ENCODE measurements at regions not wholly inside any gene's neighbourhood (a gene's known extent, or its start where the extent isn't known, plus 50 kb on each side); places are given as distances from the start of the nearest gene placed in this dataset.
A peak's percentile ranks its signal among the peaks of the same experiment; 100 is the strongest.

DNA sequence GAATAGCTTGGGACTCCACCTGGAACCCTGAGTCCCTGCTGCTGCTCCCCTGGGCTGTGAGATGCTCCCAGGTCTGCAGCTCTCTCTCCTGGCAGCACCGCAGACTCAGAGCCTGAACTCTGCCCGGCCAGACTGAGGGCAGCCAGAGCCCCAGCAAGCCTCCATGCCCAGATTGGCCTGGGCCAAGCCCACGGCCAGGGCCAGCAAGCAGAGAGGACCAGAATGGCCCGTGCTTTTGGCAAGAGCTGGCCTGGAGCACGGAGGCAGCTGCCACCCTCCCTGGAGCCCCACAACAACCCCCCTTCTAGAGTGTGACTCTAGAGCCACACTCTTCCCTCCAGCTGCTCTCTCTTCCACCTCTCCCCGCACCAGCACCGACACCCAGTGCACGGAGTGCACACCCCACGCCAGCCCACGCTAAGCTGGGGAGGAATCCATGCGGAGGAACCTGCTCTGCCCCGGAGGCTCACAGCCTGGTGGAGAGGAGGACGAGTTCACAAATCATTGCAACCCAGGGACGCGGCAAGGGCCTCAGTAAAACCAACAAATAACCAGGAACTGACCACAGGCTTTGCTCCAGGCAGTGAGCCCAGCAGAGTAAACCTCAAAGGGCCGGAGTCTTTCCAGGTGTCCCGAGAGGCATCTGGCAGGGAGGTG lies 110.3 kb downstream of the HMX1 start:
- Histone ChIP-seq H3K36me3 (ENCODE audit: control insufficient read depth, insufficient read depth, low read length) (no peaks in the 10 kb centered on the region), H3K4me1 (ENCODE audit: control insufficient read depth, insufficient read depth, low read length) (no peaks in the 10 kb centered on the region), H3K4me3 (ENCODE audit: low read depth in 2 of 2, low read length in 2 of 2) (no peak overlapping the region), H3K27me3 (ENCODE audit: control insufficient read depth, insufficient read depth, low read length) (no peaks in the 10 kb centered on the region), H3K27ac (ENCODE audit: low read length) (no peak overlapping the region), H3K9me3 (ENCODE audit: control insufficient read depth, insufficient read depth, low read depth, low read length) (no peaks in the 10 kb centered on the region)
- no peak for DNase-seq (ENCODE audit: low read depth, low spot score)
- CTCF ChIA-PET: no interaction called here
- in situ Hi-C loops (cut with HindIII; ENCODE audit: low pct_unique_long_range_greater_than_20kb, low sequenced_read_pairs) (no loop called here), intact Hi-C loops (cut with micrococcal nuclease; ENCODE audit: unreplicated experiment) (no loop called here)
- ATAC-seq: peak; percentile 56
- POLR2A ChIA-PET: no interaction called here
- TF ChIP-seq, protein P1, sequence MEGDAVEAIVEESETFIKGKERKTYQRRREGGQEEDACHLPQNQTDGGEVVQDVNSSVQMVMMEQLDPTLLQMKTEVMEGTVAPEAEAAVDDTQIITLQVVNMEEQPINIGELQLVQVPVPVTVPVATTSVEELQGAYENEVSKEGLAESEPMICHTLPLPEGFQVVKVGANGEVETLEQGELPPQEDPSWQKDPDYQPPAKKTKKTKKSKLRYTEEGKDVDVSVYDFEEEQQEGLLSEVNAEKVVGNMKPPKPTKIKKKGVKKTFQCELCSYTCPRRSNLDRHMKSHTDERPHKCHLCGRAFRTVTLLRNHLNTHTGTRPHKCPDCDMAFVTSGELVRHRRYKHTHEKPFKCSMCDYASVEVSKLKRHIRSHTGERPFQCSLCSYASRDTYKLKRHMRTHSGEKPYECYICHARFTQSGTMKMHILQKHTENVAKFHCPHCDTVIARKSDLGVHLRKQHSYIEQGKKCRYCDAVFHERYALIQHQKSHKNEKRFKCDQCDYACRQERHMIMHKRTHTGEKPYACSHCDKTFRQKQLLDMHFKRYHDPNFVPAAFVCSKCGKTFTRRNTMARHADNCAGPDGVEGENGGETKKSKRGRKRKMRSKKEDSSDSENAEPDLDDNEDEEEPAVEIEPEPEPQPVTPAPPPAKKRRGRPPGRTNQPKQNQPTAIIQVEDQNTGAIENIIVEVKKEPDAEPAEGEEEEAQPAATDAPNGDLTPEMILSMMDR (IDR thresholded peaks at IDR 0.05): no peak
- TF ChIP-seq, protein P2, sequence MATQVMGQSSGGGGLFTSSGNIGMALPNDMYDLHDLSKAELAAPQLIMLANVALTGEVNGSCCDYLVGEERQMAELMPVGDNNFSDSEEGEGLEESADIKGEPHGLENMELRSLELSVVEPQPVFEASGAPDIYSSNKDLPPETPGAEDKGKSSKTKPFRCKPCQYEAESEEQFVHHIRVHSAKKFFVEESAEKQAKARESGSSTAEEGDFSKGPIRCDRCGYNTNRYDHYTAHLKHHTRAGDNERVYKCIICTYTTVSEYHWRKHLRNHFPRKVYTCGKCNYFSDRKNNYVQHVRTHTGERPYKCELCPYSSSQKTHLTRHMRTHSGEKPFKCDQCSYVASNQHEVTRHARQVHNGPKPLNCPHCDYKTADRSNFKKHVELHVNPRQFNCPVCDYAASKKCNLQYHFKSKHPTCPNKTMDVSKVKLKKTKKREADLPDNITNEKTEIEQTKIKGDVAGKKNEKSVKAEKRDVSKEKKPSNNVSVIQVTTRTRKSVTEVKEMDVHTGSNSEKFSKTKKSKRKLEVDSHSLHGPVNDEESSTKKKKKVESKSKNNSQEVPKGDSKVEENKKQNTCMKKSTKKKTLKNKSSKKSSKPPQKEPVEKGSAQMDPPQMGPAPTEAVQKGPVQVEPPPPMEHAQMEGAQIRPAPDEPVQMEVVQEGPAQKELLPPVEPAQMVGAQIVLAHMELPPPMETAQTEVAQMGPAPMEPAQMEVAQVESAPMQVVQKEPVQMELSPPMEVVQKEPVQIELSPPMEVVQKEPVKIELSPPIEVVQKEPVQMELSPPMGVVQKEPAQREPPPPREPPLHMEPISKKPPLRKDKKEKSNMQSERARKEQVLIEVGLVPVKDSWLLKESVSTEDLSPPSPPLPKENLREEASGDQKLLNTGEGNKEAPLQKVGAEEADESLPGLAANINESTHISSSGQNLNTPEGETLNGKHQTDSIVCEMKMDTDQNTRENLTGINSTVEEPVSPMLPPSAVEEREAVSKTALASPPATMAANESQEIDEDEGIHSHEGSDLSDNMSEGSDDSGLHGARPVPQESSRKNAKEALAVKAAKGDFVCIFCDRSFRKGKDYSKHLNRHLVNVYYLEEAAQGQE (IDR thresholded peaks at IDR 0.05; ENCODE audit: insufficient read depth in 1 of 2, low read depth in 2 of 2, low read length in 1 of 2): no peak
- TF ChIP-seq SIN3A (IDR thresholded peaks at IDR 0.05; ENCODE audit: borderline replicate concordance, insufficient read depth, low read depth, low read length) (no peak), TCF7L2 (IDR thresholded peaks at IDR 0.05; ENCODE audit: low read depth, low read length) (no peak), POLR2AphosphoS5 (IDR thresholded peaks at IDR 0.05; ENCODE audit: low read depth, low read length) (no peak)
- no TSS peak for BruUV-seq (replicated peaks)

DNA sequence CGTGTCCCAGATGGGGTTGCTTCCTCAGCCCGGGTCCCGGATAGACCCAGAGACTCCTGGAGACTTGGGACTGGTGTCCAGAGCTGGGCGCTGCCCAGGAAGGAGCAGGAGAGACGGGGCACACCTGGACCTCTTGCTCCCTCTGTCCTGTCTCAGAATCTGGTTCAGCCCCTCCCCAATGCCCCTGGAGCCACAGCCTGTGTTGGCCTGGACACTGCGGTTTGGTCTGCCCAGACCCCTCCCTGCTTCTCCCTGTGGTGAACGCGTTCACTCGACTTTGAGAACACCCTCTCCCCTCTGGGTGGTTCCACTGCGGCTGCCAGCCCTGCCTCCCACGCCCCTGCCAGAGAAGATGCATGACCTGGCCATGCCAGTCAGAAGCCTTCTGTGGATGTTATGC lies 111.1 kb downstream of the HMX1 start:
- intact Hi-C loops (cut with micrococcal nuclease; ENCODE audit: unreplicated experiment): no loop called here
- POLR2A ChIA-PET: no interaction called here

More for the DNA sequence above, 111.1 kb downstream of the HMX1 start:
- no TSS peak for BruUV-seq (replicated peaks)
- no peak overlapping the region for H3K4me3 ChIP-seq (ENCODE audit: low read depth in 2 of 2, low read length in 2 of 2)
- no peaks in the 10 kb centered on the region for H3K4me1 ChIP-seq (ENCODE audit: control insufficient read depth, insufficient read depth, low read length)
- DNase-seq (ENCODE audit: low read depth, low spot score): no peak
- H3K9me3 ChIP-seq (ENCODE audit: control insufficient read depth, insufficient read depth, low read depth, low read length): no peaks in the 10 kb centered on the region
- TF ChIP-seq, protein P1 (IDR thresholded peaks at IDR 0.05): no peak
- TF ChIP-seq POLR2AphosphoS5 (IDR thresholded peaks at IDR 0.05; ENCODE audit: low read depth, low read length): no peak
- TF ChIP-seq SIN3A (IDR thresholded peaks at IDR 0.05; ENCODE audit: borderline replicate concordance, insufficient read depth, low read depth, low read length): no peak
- TF ChIP-seq TCF7L2 (IDR thresholded peaks at IDR 0.05; ENCODE audit: low read depth, low read length): no peak
- TF ChIP-seq, protein P2 (IDR thresholded peaks at IDR 0.05; ENCODE audit: insufficient read depth in 1 of 2, low read depth in 2 of 2, low read length in 1 of 2): no peak
- no peaks in the 10 kb centered on the region for H3K36me3 ChIP-seq (ENCODE audit: control insufficient read depth, insufficient read depth, low read length)
- no peaks in the 10 kb centered on the region for H3K27me3 ChIP-seq (ENCODE audit: control insufficient read depth, insufficient read depth, low read length)
- no peak for ATAC-seq
- H3K27ac ChIP-seq (ENCODE audit: low read length): no peak overlapping the region
- in situ Hi-C loops (cut with HindIII; ENCODE audit: low pct_unique_long_range_greater_than_20kb, low sequenced_read_pairs): no loop called here
- CTCF ChIA-PET: no interaction called here
